HuH-7.5 (cell line): ENCODE measurements at regions not wholly inside any gene's neighbourhood (a gene's known extent, or its start where the extent isn't known, plus 50 kb on each side); places are given as distances from the start of the nearest gene placed in this dataset.

Source experiments
- DNase-seq: peaks from one replicate; pipeline ENCODE4 v3.0.0; 2011; ENCODE audit warnings: low spot score

- no peak for DNase-seq
Measured at GRCh38 chr7:18153183-18153748, 125.6 kb upstream of the PRPS1L1 start.

- no peak for DNase-seq
Measured at GRCh38 chr7:18154726-18155125, 127.1 kb upstream of the PRPS1L1 start.

- DNase-seq = no peak
Measured at GRCh38 chr7:18157233-18157632, 129.6 kb upstream of the PRPS1L1 start.

- DNase-seq = no peak
Measured at GRCh38 chr7:18162657-18163056, 135.0 kb upstream of the PRPS1L1 start.

GRCh38 chr7:18163091-18163490 is 135.4 kb upstream of the PRPS1L1 start:
- no peak for DNase-seq

- DNase-seq = no peak
Measured at GRCh38 chr7:18165166-18165565, 137.5 kb upstream of the PRPS1L1 start.

- DNase-seq = no peak
Measured at GRCh38 chr7:18166002-18166401, 138.4 kb upstream of the PRPS1L1 start.

- DNase-seq = no peak
Measured at GRCh38 chr7:18167815-18168214, 140.2 kb upstream of the PRPS1L1 start.

- DNase-seq = no peak
Measured at GRCh38 chr7:18174996-18175395, 147.3 kb upstream of the PRPS1L1 start.

- no peak for DNase-seq
Measured at GRCh38 chr7:18175801-18176450, 148.3 kb upstream of the PRPS1L1 start.

GRCh38 chr7:18177129-18177814 is 149.6 kb upstream of the PRPS1L1 start:
- no peak for DNase-seq

- DNase-seq = peak; percentile 25
Measured at GRCh38 chr7:18177815-18178660, 150.4 kb upstream of the PRPS1L1 start.

GRCh38 chr7:18179093-18179492 is 151.4 kb upstream of the PRPS1L1 start:
- no peak for DNase-seq

GRCh38 chr7:18180685-18181084 is 153.0 kb upstream of the PRPS1L1 start:
- DNase-seq = no peak

- DNase-seq = no peak
Measured at GRCh38 chr7:18189500-18190126, 162.0 kb upstream of the PRPS1L1 start.

- no peak for DNase-seq
Measured at GRCh38 chr7:18191341-18191740, 163.7 kb upstream of the PRPS1L1 start.

- DNase-seq = no peak
Measured at GRCh38 chr7:18191862-18192625, 164.4 kb upstream of the PRPS1L1 start.

GRCh38 chr7:18194616-18195015 is 167.0 kb upstream of the PRPS1L1 start:
- no peak for DNase-seq

GRCh38 chr7:18196638-18197037 is 169.0 kb upstream of the PRPS1L1 start:
- no peak for DNase-seq

GRCh38 chr7:18198868-18199267 is 171.2 kb upstream of the PRPS1L1 start:
- DNase-seq = no peak

- no peak for DNase-seq
Measured at GRCh38 chr7:18200266-18200665, 172.6 kb upstream of the PRPS1L1 start.
